ENCODE measurements at regions not wholly inside any gene's neighbourhood (a gene's known extent, or its start where the extent isn't known, plus 50 kb on each side); places are given as distances from the start of the nearest gene placed in this dataset.

DNA sequence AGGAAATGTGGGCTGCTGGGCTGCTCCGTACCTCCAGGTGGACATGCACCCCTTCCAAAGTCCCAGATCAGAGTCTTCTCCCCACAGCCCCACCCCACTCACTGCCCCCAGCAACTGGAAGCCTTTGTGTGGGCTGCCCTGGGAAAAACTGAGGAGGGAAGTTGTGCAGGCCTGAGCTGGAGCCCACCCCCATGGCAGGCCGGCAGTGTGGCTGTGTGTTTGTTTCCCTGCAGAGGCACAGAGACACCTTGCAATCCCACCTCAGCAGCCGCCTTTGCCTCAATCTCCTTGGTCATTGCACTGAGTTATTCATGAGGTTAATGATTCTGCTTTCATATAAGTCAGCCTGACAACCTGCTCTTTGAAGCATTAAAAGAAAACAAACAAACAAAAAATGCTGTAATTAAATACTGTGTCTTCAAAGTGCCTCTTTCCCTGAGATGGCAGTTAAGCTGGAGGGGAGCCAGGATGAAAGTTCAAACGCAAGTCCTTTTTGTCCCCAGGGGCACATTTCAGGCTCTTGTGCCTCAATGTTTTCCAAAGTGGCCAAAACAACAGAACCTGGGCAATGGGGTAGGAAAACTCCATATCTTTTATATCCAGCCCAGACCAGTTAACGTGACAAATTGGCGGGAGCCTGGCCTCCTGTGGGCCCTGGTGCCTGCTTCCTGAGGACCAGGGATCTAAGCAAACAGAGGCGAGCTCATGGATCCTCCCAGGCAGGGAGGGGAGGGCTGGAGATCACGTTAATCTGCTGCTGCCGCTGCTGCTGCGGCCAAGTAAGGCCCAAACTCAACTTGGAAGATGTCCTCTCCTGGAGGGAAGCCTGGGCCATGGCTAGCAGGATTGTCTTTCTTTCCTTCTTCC is 51.9 kb upstream of the TSPAN11 start:
- no peak for DNase-seq (ENCODE audit: low read depth)

DNA sequence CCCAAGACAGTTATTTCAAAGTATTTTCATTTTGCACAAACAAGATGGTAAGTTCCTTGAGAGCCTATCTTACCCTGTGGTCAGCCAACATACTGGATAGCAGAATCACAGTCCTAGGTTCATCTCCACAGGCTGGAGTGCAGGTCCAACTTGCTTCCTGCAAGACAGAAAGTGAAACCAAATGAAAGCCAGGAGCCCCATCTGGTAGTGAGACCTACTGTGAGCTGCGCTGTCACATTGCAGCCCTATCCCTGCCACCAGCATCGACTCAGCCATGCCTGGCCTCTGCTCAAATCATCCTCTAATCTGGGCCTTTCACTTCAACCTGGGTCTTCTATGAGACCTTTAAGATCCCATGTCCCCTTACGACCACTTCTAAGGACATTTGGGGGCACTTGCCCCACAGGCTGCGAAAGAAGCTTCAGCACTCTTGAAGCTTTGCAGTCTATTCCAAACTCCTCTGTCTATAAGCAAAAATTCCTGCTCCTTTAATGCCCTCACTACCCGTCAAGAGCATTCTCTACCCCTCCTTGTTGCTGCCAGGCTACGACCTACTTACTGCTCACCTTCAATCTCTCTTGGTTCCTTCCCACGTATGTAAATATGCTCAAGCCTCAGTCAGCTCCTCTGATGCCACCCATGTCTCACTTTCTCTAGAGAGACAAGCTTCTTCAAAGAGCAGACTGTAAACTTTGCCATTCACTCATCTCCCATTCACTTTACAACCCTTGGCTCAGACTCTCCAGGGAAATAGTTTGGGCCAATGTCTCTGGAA is 55.9 kb upstream of the TSPAN11 start:
- no peak for DNase-seq (ENCODE audit: low read depth)

DNA sequence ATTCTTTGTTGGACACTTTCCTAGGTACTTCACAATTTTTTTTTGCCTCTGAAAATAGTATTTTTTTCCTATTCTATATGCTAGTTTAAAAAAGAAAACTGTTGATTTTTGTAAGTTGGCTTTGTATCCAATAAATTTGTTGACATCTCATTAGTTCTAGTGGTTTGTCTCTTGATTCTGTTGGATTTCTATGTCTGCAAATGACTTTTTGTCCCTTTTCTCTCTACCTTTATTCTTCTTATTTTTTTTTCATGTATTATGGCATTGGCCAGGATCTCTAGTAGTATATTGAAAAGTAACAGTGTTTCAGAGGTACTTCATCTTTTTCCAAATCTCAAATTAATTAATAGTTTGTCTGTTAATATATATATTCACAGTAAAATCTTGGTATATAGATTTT is 59.1 kb upstream of the TSPAN11 start:
- no peak for DNase-seq (ENCODE audit: low read depth)

DNA sequence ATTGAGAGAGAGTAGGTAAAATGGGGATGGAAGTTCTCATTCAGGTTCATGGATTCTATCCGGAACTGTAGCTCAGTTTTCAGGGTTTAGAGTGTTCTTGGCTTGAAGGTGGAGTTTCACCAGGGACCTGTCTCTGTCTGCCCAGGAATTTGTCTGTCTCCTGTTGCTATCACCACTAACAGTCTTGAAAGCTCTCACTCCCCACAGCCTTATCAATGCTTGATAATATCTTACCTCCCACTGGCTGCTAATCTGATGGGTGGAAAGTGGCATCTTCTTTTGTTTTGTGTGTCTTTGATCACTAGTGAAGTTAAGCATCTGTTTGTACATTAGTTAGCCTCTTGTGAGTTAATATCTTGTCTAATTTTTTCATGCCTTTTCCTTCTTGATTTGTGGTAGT is 60.3 kb upstream of the TSPAN11 start:
- DNase-seq (ENCODE audit: low read depth), result no peak

DNA sequence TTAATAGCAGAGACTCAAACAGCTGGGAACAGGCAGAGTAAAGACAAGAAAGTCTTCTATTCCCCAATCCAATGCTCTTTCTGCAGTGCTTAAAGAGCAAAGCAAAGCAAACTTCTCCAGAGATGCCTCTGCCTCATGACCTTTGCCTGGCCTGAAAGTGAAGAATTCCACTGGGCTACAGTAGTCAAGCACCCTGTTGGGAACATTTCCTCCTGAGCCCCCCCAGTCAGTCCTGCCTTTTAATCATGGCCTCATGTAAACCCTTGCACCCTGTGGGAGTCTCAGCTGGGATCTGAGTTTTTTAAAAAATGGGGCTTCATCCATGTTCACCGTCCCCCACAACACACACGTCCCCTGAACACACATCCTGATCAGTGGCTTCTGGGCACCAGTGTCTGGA is 62.7 kb upstream of the TSPAN11 start:
- DNase-seq (ENCODE audit: low read depth), result no peak

DNA sequence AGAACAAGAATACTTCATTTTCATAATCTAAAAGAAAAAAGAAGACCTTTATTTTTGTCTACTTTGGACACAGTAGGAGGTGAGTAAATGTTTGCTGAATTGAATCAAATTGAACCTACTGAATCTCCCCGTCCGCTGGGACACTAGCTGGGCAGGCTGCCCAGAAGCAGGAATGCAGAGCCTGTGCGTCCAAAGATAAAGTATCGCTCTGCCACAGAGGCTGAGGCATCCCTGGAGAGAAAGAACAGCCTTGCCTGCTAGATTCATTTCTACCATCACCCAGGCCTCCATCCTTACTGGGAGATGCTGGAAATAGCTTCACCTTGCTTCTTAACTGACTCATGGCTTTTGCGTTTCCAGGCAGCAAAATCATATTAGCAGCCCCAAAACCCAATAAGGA is 64.1 kb upstream of the TSPAN11 start:
- DNase-seq (ENCODE audit: low read depth), result no peak

DNA sequence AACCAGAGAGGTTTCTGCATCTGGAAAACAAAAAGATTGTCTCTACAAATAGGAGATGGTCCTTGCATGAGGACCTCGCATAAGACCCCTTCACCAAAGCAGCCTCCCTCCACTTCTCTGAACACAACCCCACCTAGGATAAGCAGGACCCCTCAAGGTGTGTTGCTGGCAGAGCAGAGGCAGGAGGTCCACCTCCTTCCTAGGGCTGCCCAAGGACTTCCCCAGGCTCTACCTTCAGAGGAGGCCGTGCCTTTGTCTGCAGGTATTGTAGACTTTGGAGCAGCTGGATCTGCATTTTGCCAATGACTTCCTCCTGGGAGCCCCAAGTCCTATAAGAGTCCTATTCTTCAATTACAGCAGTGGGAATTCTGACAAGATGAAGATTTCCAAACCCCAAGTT is 67.3 kb upstream of the TSPAN11 start:
- DNase-seq (ENCODE audit: low read depth), result no peak

DNA sequence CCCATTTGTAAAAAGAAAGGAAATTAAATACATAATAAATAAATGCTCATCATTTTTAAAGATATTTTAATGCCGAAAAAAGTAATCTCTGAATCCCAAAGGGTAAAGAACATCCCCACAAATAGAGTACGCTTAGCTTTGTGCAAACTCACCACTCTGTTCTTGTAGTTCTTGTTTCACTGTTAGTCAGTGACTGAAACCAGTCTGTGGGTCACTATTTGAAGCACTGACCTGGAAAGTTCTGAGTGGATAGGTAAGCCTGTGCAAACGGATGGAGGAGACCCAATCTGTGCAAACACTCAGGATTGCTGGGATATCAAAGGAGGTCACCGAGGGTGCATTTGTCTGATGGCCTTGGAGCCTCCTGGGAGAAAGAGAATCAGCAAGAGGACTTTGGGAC is 68.1 kb upstream of the TSPAN11 start:
- DNase-seq (ENCODE audit: low read depth), result no peak

DNA sequence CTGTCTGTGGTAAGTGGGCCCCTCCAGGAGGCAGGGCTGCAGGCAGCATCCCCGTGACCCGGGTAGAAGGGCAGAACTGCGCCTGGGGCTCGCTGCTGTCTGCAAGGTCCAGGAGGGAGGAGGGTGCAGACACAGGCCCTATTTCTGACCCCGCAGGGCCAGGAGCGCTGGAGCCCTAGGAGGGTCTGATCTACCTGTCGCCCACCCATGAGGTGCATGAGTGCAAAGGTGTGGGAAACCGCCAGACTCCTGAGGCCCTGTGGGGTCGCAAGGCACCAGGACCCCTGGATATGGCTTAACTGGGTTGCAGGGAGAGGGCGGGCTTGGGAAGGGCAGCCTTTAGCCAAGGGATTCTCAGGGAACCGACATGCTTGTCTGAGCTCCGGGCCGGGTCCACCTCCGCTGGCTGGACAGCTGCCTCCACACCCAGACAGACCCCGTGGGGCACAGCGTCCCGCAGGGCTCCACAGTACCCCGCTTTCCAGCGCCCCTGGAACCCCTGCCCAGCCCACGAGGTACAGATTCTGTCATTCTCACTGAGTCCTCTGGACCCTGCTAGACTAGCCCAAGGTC is 72.9 kb upstream of the TSPAN11 start:
- DNase-seq (ENCODE audit: low read depth), result no peak

DNA sequence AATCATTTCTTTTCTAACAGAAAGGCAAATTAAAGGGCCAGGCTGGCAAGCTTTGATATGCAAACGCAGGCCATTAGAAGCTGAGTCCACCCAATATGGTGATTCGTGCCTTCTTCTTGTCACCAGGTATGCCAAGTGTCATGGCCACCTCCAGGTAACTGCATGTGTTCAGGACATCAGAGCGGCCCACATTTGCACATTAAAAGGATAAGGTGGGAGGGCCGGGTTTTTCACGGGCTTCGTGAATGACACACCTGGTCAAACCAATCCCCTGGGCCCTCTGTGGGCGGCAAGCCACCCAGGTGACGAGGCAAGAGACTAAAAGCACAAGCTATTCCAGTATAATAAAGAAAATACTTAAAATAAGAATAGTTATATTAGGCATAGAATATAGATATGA is 75.9 kb upstream of the TSPAN11 start:
- DNase-seq (ENCODE audit: low read depth), result no peak

DNA sequence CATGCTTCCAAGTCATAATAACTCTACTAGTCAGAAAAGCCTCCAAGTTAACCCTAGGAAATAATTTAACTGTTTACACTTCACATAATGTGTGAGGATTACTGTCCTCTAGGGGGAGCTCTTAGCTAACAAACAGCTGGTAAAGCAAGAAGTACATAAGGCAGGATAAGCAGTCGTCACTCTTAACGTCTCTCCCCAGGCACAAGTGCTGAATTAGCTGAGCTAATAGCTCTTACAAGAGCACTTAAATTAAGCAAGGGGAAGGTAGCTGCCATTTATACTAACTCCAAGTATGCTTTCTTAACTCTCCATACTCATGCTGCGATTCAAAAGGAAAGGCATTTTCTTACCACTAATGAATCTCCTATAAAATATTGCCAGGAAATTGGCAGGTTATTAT is 79.3 kb upstream of the TSPAN11 start:
- DNase-seq (ENCODE audit: low read depth), result peak; percentile 30

DNA sequence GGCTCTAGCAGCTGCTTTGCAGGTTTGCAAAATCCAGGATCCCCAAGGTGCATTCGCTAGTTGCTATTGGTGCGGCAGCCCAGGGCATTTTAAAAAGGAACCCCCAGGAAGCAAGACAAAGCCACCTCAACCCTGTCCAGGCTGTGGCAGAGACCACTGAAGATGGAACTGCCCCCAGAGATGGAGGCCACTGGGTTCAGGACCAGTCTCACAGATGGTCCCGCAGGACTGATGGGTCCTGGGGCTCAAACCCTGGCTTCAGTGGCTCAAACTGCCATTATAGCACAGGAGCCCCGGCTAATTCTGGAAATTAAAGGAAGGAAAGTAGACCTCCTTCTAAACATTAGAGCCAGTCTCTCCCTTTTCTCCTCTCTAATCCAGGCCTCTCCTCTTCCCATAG is 79.8 kb upstream of the TSPAN11 start:
- no peak for DNase-seq (ENCODE audit: low read depth)

DNA sequence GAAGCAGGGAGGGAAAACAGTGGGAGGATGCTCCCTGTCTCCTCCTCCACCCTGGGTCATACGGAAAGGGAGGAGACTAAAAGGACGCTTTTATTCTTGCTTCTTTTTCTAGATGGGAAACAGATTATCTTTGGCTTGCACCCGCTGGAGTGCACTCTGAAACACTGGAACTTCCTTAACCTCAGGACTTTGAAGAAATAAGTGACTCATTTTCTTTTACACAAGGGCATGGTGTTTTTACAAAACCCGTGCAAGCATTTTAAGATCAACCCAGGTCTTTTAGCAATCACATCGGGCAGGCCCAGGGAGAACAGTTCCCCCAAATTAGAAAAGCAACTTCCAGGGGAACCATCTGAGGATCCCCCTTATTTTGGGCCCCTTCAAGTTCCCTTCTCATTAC is 80.9 kb upstream of the TSPAN11 start:
- no peak for DNase-seq (ENCODE audit: low read depth)

DNA sequence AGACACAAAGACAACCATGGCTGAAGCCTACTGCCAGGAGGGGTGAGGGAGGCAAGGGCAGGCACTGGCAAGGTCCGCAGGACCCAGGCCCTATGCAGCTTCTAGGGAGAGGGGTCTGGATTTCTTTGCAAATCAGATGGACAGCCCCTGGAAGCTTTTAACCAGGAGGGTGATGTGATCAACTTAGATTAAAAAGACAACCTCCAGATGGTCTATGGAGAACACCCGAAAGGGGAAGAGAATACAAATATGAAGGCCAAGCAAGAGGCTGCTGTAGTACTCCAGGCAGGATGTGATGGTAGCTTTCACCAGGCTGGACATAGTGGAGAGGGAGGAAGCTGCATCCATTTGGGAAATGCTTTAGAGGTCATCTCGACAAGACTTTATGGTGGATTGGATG is 83.3 kb upstream of the TSPAN11 start:
- DNase-seq (ENCODE audit: low read depth), result no peak

DNA sequence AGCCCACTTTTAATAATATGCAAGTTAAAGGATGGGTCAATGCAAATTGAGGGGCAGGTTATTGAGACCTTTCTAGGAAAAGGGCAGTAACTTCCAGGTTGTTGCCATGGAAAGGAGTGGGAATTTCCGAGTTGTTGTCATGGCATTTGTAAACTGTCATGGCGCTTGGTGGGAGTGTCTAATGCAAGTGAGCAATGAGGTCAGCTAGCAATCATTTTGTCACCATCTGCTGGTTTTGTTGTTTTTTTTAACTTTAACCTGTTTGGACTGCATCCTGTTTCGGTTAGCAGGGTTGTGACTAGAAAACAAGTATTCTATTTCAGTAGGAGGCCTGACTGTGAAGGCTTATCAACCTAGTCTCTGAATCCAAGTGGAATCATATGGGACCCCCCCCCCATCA is 85.8 kb upstream of the TSPAN11 start:
- no peak for DNase-seq (ENCODE audit: low read depth)

DNA sequence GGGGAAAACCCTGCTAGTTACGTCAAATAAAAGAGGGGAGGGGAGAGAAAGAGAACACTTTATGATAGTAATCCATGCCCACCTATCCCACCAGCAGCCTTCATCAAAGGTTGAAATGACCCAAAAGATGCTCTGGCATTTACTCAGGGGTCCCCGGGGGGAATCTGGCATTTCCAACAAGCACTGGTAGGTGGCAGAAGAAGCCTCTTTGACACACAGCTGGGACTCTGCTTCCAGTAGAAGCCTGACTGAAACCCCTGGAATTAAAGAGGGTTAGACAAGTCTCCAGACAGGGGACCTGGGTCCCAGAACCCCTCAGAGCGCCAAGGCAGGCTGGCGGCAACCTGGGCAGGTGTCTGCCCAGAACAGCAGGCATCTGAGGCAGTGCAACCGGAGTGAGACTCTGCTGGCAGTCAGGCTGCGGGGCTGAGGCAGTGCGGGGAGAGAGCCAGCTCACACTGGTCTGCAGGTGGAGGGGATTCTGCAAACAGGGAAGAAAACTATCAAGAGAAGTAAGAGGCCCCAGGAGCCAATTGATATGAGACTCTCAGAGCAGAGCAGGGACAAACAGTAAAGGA is 85.0 kb upstream of the CAPRIN2 start:
- DNase-seq (ENCODE audit: low read depth), result no peak

DNA sequence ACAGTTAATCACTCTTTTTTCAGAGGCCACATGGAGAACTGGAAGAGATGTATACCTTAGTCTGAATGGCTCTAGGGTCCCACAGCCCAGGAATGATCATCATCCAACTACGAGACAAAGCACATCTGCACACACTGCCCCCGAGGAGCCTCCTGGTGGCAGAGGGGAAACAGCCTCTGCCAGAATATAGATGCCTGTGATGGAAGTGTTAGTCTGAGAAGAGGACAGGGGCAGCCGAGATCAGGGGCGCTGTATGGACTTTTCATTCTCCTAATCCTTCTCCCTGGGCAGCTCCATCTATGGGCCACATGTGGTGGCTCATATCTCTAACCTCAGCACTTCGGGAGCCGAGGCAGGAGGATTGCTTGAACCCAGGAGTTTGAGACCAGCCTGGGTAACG is 82.8 kb upstream of the CAPRIN2 start:
- no peak for DNase-seq (ENCODE audit: low read depth)

DNA sequence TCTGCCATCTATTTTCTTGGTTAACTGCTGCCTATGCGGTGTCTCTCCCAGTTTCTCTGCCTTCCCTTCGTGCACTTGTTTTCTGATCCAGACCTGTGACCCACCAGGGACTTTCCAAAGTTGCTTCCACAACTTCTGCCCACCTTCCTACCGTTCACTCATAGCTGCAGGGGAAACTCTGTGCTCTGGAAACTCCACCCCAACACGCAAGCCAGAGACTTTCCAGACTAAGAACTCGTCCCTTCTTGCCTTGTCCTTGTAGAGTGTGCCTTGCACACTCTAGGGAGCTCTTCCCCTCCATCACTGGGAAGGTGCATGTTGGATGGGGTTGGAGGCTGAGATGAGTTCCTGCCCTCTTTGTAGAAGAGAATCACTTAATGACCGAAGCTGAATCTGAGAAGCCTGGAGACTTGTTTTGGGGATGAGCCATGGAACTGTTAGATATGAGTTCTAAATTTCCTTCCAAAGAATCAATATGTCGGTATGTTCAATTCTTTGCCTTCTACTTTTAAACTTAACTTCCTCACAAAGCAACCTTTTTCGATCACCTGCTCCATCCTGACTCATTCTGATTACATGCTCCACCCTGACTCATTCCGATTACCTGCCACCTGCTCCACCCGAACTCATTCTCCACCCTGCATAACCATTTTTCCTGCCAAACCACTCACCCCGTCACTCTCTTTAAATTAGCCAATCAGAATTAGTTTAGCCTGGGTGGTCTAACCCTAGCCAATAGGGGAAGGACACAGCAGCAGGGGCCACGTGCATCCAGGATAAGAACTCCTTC is 82.1 kb upstream of the CAPRIN2 start:
- no peak for DNase-seq (ENCODE audit: low read depth)

DNA sequence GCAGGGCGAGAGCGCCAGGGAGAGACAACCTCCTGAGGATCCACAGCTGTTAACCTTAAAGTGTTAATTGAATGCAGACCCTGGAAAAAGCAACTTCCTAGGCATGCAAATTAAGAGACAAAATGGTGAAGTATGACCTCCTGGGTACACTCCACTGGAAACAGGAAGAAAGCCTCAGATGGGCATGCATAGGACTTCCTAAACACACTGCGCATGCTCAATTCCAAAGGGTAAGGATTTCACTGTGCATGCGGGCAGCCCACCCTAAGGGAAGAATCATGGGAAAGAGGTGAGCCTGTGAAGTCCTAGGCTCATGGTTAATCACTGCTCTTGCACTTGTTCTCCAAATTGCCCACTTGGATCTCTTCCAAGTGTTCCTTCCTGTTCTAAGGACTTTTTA is 80.5 kb upstream of the CAPRIN2 start:
- no peak for DNase-seq (ENCODE audit: low read depth)

DNA sequence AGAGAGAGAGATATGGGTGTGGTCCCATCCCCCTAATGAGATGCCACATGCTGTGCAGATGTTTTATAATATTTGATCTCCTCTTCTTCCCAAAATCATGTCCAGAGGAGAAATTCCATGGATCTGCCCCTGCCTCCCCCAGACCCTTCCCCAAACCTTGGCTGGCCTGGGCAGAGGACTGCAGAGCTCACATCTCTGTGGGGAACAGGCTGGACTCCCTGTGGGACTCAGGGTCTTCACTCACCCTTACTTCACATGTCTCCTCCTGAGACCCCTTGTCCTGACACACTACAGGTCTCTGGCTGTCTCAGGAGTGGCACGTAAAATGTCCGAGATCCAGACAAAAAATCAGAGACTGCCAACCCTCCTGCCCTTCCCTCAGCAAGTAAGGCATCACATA is 76.0 kb upstream of the CAPRIN2 start:
- no peak for DNase-seq (ENCODE audit: low read depth)

DNA sequence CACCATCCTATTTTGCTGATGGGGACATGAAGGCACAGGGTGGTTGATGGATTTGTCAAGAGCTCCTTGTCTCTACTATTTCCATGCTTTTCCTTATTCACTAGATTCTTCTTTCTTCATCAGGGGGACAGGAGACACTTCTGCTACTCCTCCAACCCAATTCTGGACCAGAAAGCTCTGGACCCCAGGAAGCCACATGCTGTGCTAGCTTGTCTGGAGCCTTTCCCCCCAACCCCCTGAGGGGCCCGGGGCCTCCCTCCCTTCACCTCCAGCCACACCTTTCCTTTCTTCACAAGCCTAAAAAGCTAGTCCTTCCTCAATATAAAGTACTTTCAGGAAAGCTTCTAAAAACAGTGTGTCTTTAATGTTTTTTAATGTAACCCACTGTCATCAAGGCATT is 75.1 kb upstream of the CAPRIN2 start:
- DNase-seq (ENCODE audit: low read depth), result no peak

DNA sequence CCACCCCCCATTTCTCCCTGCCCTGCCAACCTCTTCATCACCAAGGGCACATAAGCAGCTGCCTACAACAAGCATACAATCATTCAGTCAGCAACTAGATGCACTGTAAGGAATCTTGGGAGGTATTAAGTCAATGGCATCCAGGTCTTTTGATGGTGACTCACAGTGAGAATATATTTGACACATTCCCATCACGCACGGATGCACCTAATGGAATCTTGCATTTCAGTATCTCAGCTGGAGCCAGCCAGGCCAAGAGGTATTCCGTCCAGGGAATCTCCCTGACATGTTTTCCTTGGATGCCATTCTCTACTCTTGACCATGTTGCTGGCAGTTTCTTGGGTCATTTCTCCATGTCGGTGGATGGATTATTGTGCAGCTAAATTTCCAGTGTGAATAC is 73.9 kb upstream of the CAPRIN2 start:
- no peak for DNase-seq (ENCODE audit: low read depth)
